AG09319 (cell line): ENCODE measurements at regions not wholly inside any gene's neighbourhood (a gene's known extent, or its start where the extent isn't known, plus 50 kb on each side); places are given as distances from the start of the nearest gene placed in this dataset.

Source experiments
- DNase-seq: peaks from one replicate; pipeline ENCODE4 v3.0.0-alpha.2; 2010; ENCODE audit warnings: low read depth; ENCODE audit errors: extremely low read depth
- TF ChIP-seq, protein P1 (sequence below): IDR thresholded peaks from 2 replicates; pipeline ENCODE4 v1.5.1; 2011; ENCODE audit warnings: low read depth, mild to moderate bottlenecking, inconsistent platforms, low read length, moderate library complexity

GRCh38 chr4:152109531-152110509 lies 349.0 kb upstream of the GATB start:
- no peak for DNase-seq
- TF ChIP-seq, protein P1, sequence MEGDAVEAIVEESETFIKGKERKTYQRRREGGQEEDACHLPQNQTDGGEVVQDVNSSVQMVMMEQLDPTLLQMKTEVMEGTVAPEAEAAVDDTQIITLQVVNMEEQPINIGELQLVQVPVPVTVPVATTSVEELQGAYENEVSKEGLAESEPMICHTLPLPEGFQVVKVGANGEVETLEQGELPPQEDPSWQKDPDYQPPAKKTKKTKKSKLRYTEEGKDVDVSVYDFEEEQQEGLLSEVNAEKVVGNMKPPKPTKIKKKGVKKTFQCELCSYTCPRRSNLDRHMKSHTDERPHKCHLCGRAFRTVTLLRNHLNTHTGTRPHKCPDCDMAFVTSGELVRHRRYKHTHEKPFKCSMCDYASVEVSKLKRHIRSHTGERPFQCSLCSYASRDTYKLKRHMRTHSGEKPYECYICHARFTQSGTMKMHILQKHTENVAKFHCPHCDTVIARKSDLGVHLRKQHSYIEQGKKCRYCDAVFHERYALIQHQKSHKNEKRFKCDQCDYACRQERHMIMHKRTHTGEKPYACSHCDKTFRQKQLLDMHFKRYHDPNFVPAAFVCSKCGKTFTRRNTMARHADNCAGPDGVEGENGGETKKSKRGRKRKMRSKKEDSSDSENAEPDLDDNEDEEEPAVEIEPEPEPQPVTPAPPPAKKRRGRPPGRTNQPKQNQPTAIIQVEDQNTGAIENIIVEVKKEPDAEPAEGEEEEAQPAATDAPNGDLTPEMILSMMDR, result no peak

DNA sequence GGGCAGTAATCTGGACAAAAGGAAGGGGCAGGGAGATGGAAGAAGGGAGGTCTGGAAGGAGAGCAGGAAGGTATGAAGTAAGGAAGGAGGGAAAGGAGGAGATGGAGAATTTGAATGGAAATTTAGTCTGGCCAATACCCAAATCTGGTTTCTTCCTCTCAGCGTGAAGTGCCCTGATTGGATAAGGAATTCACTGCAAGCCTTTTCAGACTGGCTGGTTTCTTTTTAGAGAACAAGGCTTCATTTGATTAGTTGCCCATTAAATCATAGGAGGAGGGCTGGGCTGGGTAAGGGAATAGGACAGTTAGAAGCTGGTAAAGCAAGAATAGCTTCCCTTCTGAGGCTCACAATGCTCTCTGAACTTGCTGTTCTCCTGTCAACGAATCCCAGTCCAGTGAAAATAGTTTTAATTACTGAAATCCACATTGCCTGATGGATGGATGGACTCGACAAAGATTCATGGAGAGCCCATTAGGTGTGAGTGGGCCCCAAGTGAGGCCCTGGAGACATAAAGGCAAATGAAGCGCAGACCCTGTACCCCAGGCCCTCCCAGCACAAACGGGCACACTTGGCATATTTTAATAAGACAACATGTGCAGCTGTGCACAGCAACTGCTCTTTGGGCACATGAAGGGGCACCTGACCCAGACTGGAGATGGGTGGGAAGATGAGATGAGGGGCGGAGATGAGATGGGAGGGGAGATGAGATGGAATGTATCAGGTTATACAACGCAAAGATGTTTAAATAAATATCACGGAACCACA lies 347.1 kb upstream of the GATB start:
- DNase-seq, result no peak
- TF ChIP-seq, protein P1, result no peak

- TF ChIP-seq, protein P1, result no peak
Measured at GRCh38 chr4:152106781-152107321, 346.0 kb upstream of the GATB start.

DNA sequence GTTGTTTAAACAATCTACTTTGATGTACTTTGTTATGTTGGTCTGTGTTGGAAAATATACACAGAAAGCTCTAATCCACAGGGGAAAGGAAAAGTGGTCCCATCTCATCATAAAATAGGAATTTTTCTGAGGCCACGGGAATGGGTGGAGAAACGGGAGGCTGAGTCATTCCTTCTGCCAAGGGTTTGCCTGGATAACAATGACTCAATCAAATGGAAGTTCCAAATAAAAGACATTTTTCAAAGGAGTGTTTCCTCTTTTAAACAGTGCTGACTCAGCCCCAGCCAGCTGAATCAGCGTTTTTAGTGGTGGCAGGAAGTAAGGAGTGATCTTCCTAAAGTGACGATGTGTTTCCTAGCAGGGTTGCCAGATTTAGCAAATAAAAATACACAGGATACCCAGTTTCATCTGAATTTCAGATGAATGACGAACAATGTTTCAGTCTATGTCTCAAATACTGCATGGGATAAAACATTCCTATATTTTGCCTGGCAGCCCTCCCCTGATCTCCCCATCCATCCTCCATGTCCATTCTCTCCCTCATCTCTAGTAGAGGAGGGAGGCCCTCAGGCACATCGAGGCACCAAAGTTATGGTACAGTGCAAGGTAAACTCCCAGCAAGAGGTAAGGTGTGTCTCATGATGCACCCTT lies 345.4 kb upstream of the GATB start:
- DNase-seq, result peak; percentile 80
- TF ChIP-seq, protein P1, result no peak

More at GRCh38 chr4:152106781-152107321, 346.0 kb upstream of the GATB start:
- DNase-seq, result no peak

- TF ChIP-seq, protein P1, result no peak
- no peak for DNase-seq
Measured at GRCh38 chr4:152104901-152105357, 344.1 kb upstream of the GATB start.

DNA sequence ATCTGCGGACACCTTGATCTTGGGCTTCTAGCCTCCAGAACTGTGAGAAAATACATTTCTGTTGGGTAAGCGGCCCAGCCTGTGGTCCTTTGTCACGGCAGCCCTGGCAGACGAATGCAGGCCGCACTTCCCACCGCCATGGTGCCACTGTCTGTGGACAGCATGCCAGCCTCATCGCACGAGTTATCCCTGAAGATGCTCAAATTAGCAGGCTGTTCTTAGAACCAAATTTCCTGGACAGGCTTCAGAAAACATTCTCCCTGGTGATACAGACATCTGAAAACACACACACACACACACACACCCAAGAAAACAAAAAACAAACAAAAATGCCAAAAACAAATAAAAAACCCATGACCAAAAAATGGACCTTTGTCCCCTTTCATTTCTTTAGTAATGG lies 343.5 kb upstream of the GATB start:
- DNase-seq, result no peak
- TF ChIP-seq, protein P1, result no peak
